Upper lobe of left lung (tissue), 4 donors: ENCODE measurements at regions not wholly inside any gene's neighbourhood (a gene's known extent, or its start where the extent isn't known, plus 50 kb on each side); places are given as distances from the start of the nearest gene placed in this dataset.

Source experiments
- CTCF ChIP-seq, 6 experiments: fragments of 450-650 bp in 4 of 6; fragments of 200-600 bp in 2 of 6; sonication (generic) in 2 of 6; IDR thresholded peaks; one replicate each; pipeline ENCODE4 v1.5.1; 2016 to 2019; ENCODE audit warnings: antibody characterized with exemption in 6 of 6
- EP300 ChIP-seq, 4 donors: sonication (generic); formaldehyde crosslinking; IDR thresholded peaks; one replicate each; pipeline ENCODE4 v1.5.1; 2017; ENCODE audit warnings: antibody characterized with exemption in 4 of 4, control low read depth in 2 of 4
- POLR2A ChIP-seq, 4 donors: fragments of 450-650 bp; IDR thresholded peaks; one replicate each; pipeline ENCODE4 v1.5.1; 2016 to 2017; ENCODE audit warnings: antibody characterized with exemption in 4 of 4, mild to moderate bottlenecking in 2 of 4
- POLR2AphosphoS5 ChIP-seq, 2 donors: sonication (generic); formaldehyde crosslinking; IDR thresholded peaks; one replicate each; pipeline ENCODE4 v1.5.1; 2017; ENCODE audit warnings: antibody characterized with exemption in 2 of 2

- TF ChIP-seq CTCF (IDR thresholded peaks at IDR 0.05) (no peak), POLR2A (IDR thresholded peaks at IDR 0.05) (no peak), EP300 (IDR thresholded peaks at IDR 0.05) (no peak), POLR2AphosphoS5 (IDR thresholded peaks at IDR 0.05) (no peak)
Observed at GRCh38 chr1:38137164-38137563, 90.6 kb upstream of the POU3F1 start.
